H1 (cell line): ENCODE measurements at regions not wholly inside any gene's neighbourhood (a gene's known extent, or its start where the extent isn't known, plus 50 kb on each side); places are given as distances from the start of the nearest gene placed in this dataset.

Source experiments
- CTCF ChIA-PET: fragments of 300-600 bp; sonication (Branson Sonifier 250); formaldehyde crosslinking; loops from one replicate; lab custom pipeline; 2021; ENCODE audit not compliant: partially characterized antibody; lab: Charles Lee
- POLR2A ChIA-PET: fragments of 300-600 bp; sonication (Branson Sonifier 250); formaldehyde crosslinking; loops from one replicate; lab custom pipeline; 2021; ENCODE audit warnings: inconsistent platforms; ENCODE audit not compliant: partially characterized antibody; lab: Charles Lee
- DNase-seq, 2 experiments: peaks; one replicate each; pipeline versions ENCODE4 v3.0.0 to v3.0.0-alpha.2; 2010 to 2022; ENCODE audit warnings: low spot score in 2 of 2, low read depth in 1 of 2, mixed read lengths in 1 of 2
- FAIRE-seq: peaks from 2 replicates; lab custom pipeline; 2011; peaks lifted over from hg19 to GRCh38; lab: Jason Lieb, UNC
- H2AFZ ChIP-seq: 2 replicates; pipeline ENCODE4 v1.8.1; 2012; ENCODE audit warnings: low read length, inconsistent platforms
- H2AK5ac ChIP-seq: 2 replicates; pipeline ENCODE4 v1.6.1; 2013; ENCODE audit warnings: low read depth, low read length
- H2BK120ac ChIP-seq: replicated peaks from 2 replicates; pipeline ENCODE3; 2013; ENCODE audit warnings: low read depth, low read length, inconsistent platforms
- H2BK12ac ChIP-seq: 2 replicates; pipeline ENCODE4 v1.6.1; 2013; ENCODE audit warnings: low read depth, low read length
- H2BK15ac ChIP-seq: 2 replicates; pipeline ENCODE4 v1.6.1; 2013; ENCODE audit warnings: low read length
- H2BK20ac ChIP-seq: 2 replicates; pipeline ENCODE4 v1.6.1; 2013; ENCODE audit warnings: low read length
- H2BK5ac ChIP-seq: 2 replicates; pipeline ENCODE4 v1.6.1; 2013; ENCODE audit warnings: low read depth, low read length
- H3K14ac ChIP-seq: 2 replicates; pipeline ENCODE4 v1.6.1; 2013; ENCODE audit warnings: inconsistent platforms; ENCODE audit not compliant: insufficient read length
- H3K18ac ChIP-seq: 2 replicates; pipeline ENCODE4 v1.6.1; 2013; ENCODE audit warnings: low read length; ENCODE audit errors: extremely low read depth
- H3K23ac ChIP-seq: 2 replicates; pipeline ENCODE4 v1.6.1; 2013; ENCODE audit warnings: inconsistent platforms; ENCODE audit not compliant: insufficient read length
- H3K23me2 ChIP-seq: 2 replicates; pipeline ENCODE4 v1.6.1; 2013; ENCODE audit warnings: low read depth, low read length
- H3K27ac ChIP-seq: 2 replicates; pipeline ENCODE4 v1.6.1; 2011; ENCODE audit warnings: low read depth, low read length, inconsistent platforms
- H3K27me3 ChIP-seq, 4 experiments: replicated peaks in 1 of 4; 1 replicate in 1 of 4; 2 replicates in 3 of 4; pipeline versions ENCODE4 v1.6.1 to v1.8.1; 2011 to 2013; ENCODE audit warnings: low read length in 3 of 4, mild to moderate bottlenecking in 3 of 4, inconsistent platforms in 2 of 4, mixed read lengths in 2 of 4, moderate library complexity in 1 of 4; ENCODE audit not compliant: control insufficient read depth in 3 of 4, insufficient read depth in 3 of 4; ENCODE audit errors: extremely low read depth in 1 of 4
- H3K36me3 ChIP-seq, 4 experiments: 2 replicates each; pipeline versions ENCODE4 v1.6.1 to v1.8.1; 2011 to 2013; ENCODE audit warnings: mild to moderate bottlenecking in 4 of 4, low read length in 3 of 4, moderate library complexity in 2 of 4, control low read depth in 1 of 4, inconsistent platforms in 1 of 4; ENCODE audit not compliant: insufficient read depth in 4 of 4, control insufficient read depth in 2 of 4
- H3K4ac ChIP-seq: replicated peaks from 2 replicates; pipeline ENCODE3; 2013; ENCODE audit warnings: low read length, low read depth, mixed read lengths, inconsistent platforms; ENCODE audit not compliant: insufficient read length
- H3K4me1 ChIP-seq, 4 experiments: replicated peaks in 1 of 4; 1 replicate in 1 of 4; 2 replicates in 3 of 4; pipeline versions ENCODE4 v1.6.1 to v1.8.1; 2011 to 2013; ENCODE audit warnings: low read length in 3 of 4, inconsistent platforms in 2 of 4, mixed read lengths in 1 of 4; ENCODE audit not compliant: insufficient read depth in 4 of 4, control insufficient read depth in 3 of 4
- H3K4me2 ChIP-seq, 2 experiments: 2 replicates each; pipeline versions ENCODE4 v1.6.1 to v1.8.1; 2011 to 2013; ENCODE audit warnings: low read depth in 2 of 2, low read length in 2 of 2, control low read depth in 1 of 2, inconsistent platforms in 1 of 2, mild to moderate bottlenecking in 1 of 2; ENCODE audit not compliant: insufficient read depth in 1 of 2
- H3K4me3 ChIP-seq, 4 experiments: fragments of 200-600, 300-600 bp in 1 of 4; sonication (generic), shearing (Covaris generic), sonication (Bioruptor Twin) in 1 of 4; 2 replicates each; pipeline versions ENCODE4 v1.5.1 to v1.8.1; 2011 to 2016; ENCODE audit warnings: low read length in 4 of 4, low read depth in 3 of 4, control low read depth in 2 of 4, inconsistent platforms in 2 of 4, mild to moderate bottlenecking in 2 of 4, mixed read lengths in 1 of 4, moderate library complexity in 1 of 4; ENCODE audit not compliant: insufficient read depth in 2 of 4; ENCODE audit errors: extremely low read depth in 1 of 4
- H3K56ac ChIP-seq: replicated peaks from 2 replicates; pipeline ENCODE3; 2013; ENCODE audit warnings: low read depth, mild to moderate bottlenecking, mixed read lengths, low read length, inconsistent platforms; ENCODE audit not compliant: insufficient read length
- H3K79me1 ChIP-seq: 2 replicates; pipeline ENCODE4 v1.6.1; 2013; ENCODE audit warnings: low read depth, low read length, control low read depth
- H3K79me2 ChIP-seq, 2 experiments: 2 replicates each; pipeline versions ENCODE4 v1.6.1 to v1.8.1; 2012 to 2013; ENCODE audit warnings: low read length in 2 of 2, mild to moderate bottlenecking in 2 of 2, inconsistent platforms in 1 of 2; ENCODE audit not compliant: insufficient read depth in 2 of 2, control insufficient read depth in 1 of 2
- H3K9ac ChIP-seq, 4 experiments: replicated peaks in 1 of 4; 1 replicate in 1 of 4; 2 replicates in 3 of 4; pipeline versions ENCODE4 v1.6.1 to v1.8.1; 2011 to 2013; ENCODE audit warnings: low read depth in 3 of 4, low read length in 3 of 4, control low read depth in 2 of 4, mild to moderate bottlenecking in 2 of 4, moderate library complexity in 2 of 4, inconsistent platforms in 1 of 4; ENCODE audit errors: extremely low read depth in 1 of 4
- H3K9me3 ChIP-seq, 2 experiments: 2 replicates each; pipeline versions ENCODE4 v1.6.1 to v1.8.1; 2012 to 2013; ENCODE audit warnings: mild to moderate bottlenecking in 2 of 2, moderate library complexity in 2 of 2, control low read depth in 1 of 2, inconsistent platforms in 1 of 2, low read depth in 1 of 2, low read length in 1 of 2, mixed read lengths in 1 of 2; ENCODE audit not compliant: insufficient read depth in 2 of 2
- H4K20me1 ChIP-seq, 2 experiments: replicated peaks in 1 of 2; 2 replicates each; pipeline versions ENCODE3 to v1.8.1; 2011 to 2013; ENCODE audit warnings: inconsistent platforms in 2 of 2, low read length in 2 of 2, mild to moderate bottlenecking in 1 of 2; ENCODE audit not compliant: insufficient read depth in 2 of 2, control insufficient read depth in 1 of 2
- H4K5ac ChIP-seq: 2 replicates; pipeline ENCODE4 v1.6.1; 2013; ENCODE audit warnings: low read length, low read depth, mixed read lengths, inconsistent platforms; ENCODE audit not compliant: insufficient read length
- H4K8ac ChIP-seq: 2 replicates; pipeline ENCODE4 v1.8.0; 2013; ENCODE audit warnings: mild to moderate bottlenecking, moderate library complexity, low read length, inconsistent platforms; ENCODE audit not compliant: insufficient read depth; ENCODE audit errors: extremely low read depth
- H4K91ac ChIP-seq: replicated peaks from 2 replicates; pipeline ENCODE3; 2013; ENCODE audit warnings: low read length, mixed read lengths, inconsistent platforms; ENCODE audit not compliant: insufficient read length
- CEBPB ChIP-seq: IDR thresholded peaks from 2 replicates; pipeline ENCODE4 v1.6.1; 2012; ENCODE audit warnings: low read depth, low read length
- MAFK ChIP-seq: IDR thresholded peaks from 2 replicates; pipeline ENCODE4 v1.6.1; 2012; ENCODE audit warnings: low read depth, mild to moderate bottlenecking, improper control_type of control experiment, low read length
- NANOG ChIP-seq: IDR thresholded peaks from 2 replicates; pipeline ENCODE4 v1.6.1; 2011; ENCODE audit warnings: low read length, low read depth, mild to moderate bottlenecking, inconsistent platforms; ENCODE audit not compliant: insufficient read depth, poor library complexity, severe bottlenecking
- POLR2AphosphoS5 ChIP-seq: IDR thresholded peaks from 2 replicates; pipeline ENCODE4 v1.6.1; 2011; ENCODE audit warnings: low read depth, low read length
- RFX5 ChIP-seq: IDR thresholded peaks from 2 replicates; pipeline ENCODE4 v1.6.1; 2011; ENCODE audit warnings: low read depth, low read length, improper control_type of control experiment, borderline replicate concordance
- SUZ12 ChIP-seq: fragments of 200-600 bp; sonication (generic); IDR thresholded peaks from 2 replicates; pipeline ENCODE4 v1.6.1; 2012; ENCODE audit warnings: mild to moderate bottlenecking, inconsistent platforms, low read length, moderate library complexity, mixed read lengths
- WGBS, 2 experiments: shearing (Covaris generic) in 1 of 2; methylation state at CpG; one replicate each; pipeline versions ENCODE4 v1.1.6 to v1.1.7; 2013 to 2015; ENCODE audit warnings: low lambda C conversion rate in 2 of 2, mixed read lengths in 2 of 2, inconsistent platforms in 1 of 2, low coverage in 1 of 2, missing lambda C conversion rate in 1 of 2; ENCODE audit not compliant: insufficient replicate concordance in 2 of 2, insufficient coverage in 1 of 2, insufficient read length in 1 of 2; ENCODE audit errors: extremely low coverage in 1 of 2, missing lambda C conversion rate in 1 of 2; 5-methylcytosine and 5-hydroxymethylcytosine counted together
- TF ChIP-seq, protein P1 (sequence below): IDR thresholded peaks from 2 replicates; pipeline ENCODE4 v1.6.1; 2012; ENCODE audit warnings: inconsistent platforms

DNA sequence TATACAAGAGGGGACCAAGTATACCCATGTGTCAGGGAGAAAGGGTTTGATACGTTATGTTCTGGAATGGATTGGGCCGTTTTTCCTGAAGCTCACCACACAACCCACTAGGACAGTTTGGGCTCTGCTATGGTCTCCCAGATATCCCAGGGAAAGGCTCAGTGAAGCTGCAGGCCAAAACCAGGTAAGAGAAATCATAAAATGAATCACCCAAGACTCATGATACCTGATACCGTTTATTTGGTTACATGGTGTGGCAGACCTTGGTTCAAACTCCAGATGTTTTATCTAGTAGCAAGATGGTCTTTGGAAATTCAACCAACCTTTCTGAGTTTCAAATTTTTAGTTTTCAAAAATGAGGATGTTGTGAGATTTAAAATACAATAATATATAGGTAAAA lies 177.6 kb downstream of the C12orf75 start:
- Histone ChIP-seq H3K9ac (no peak overlapping the region), H3K18ac (no peak overlapping the region), H3K23me2 (no peaks in the 10 kb centered on the region), H4K20me1 (no peaks in the 10 kb centered on the region), H4K91ac (no peak overlapping the region), H3K4ac (no peak overlapping the region), H2BK120ac (no peak overlapping the region), H3K9me3 (no peaks in the 10 kb centered on the region), H3K27ac (no peak overlapping the region), H3K23ac (no peak overlapping the region), H2BK15ac (no peak overlapping the region), H2BK20ac (no peak overlapping the region), H4K8ac (no peak overlapping the region), H2AFZ (no peak overlapping the region), H3K4me3 (no peak overlapping the region), H4K5ac (no peak overlapping the region), H3K4me1 (no peaks in the 10 kb centered on the region), H3K27me3 (no peaks in the 10 kb centered on the region), H3K14ac (no peak overlapping the region), H2AK5ac (no peak overlapping the region), H3K56ac (no peak overlapping the region), H3K4me2 (no peak overlapping the region), H3K79me1 (no peaks in the 10 kb centered on the region), H2BK12ac (no peak overlapping the region), H3K36me3 (no peaks in the 10 kb centered on the region), H2BK5ac (no peak overlapping the region), H3K79me2 (no peaks in the 10 kb centered on the region)
- no peak for FAIRE-seq
- POLR2A ChIA-PET, result no interaction called here
- TF ChIP-seq RFX5 (no peak), NANOG (no peak), SUZ12 (no peak), MAFK (no peak), CEBPB (no peak), POLR2AphosphoS5 (no peak)
- TF ChIP-seq, protein P1, sequence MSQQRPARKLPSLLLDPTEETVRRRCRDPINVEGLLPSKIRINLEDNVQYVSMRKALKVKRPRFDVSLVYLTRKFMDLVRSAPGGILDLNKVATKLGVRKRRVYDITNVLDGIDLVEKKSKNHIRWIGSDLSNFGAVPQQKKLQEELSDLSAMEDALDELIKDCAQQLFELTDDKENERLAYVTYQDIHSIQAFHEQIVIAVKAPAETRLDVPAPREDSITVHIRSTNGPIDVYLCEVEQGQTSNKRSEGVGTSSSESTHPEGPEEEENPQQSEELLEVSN, result no peak
- CTCF ChIA-PET, result no interaction called here
- WGBS, 2 experiments, result 89% methylated on average over 3 of the region's 3 CpGs; no CpG with 5 or more reads in 1 of the 2 experiments
- no peak for DNase-seq
